OCI-LY7 (cell line): ENCODE measurements at regions not wholly inside any gene's neighbourhood (a gene's known extent, or its start where the extent isn't known, plus 50 kb on each side); places are given as distances from the start of the nearest gene placed in this dataset.

Experiments used
- BruUV-seq: library from RNA; stranded (reverse); fragments of 400-500 nt; replicated peaks from 2 replicates; lab custom pipeline; 2021; lab: Mats Ljungman, UMichigan
- CTCF ChIA-PET: fragments of 300-600 bp; sonication (Branson Sonifier 250); formaldehyde crosslinking; loops from one replicate; lab custom pipeline; 2022; ENCODE audit warnings: antibody characterized with exemption; ENCODE audit not compliant: unreplicated experiment; lab: Charles Lee
- POLR2A ChIA-PET: fragments of 300-600 bp; sonication (Branson Sonifier 250); formaldehyde crosslinking; loops from one replicate; lab custom pipeline; 2022; ENCODE audit warnings: antibody characterized with exemption; lab: Charles Lee
- DNase-seq: peaks from one replicate; pipeline ENCODE4 v3.0.0-alpha.2; 2015; ENCODE audit warnings: low spot score
- H2AFZ ChIP-seq: fragments of 200-600 bp; sonication (generic), shearing (Covaris generic); 2 replicates; pipeline ENCODE4 v1.6.1; 2014; ENCODE audit warnings: mild to moderate bottlenecking, antibody characterized with exemption, low read length, moderate library complexity
- H3K27ac ChIP-seq: fragments of 200-600 bp; sonication (generic); 2 replicates; pipeline ENCODE4 v1.5.1; 2014; ENCODE audit warnings: mixed run types, low read depth, mild to moderate bottlenecking, moderate library complexity, low read length, inconsistent platforms; ENCODE audit not compliant: poor library complexity, severe bottlenecking
- H3K36me3 ChIP-seq: fragments of 200-600 bp; sonication (generic); 2 replicates; pipeline ENCODE4 v1.6.1; 2014; ENCODE audit warnings: mild to moderate bottlenecking, antibody characterized with exemption, low read length, moderate library complexity, mixed read lengths; ENCODE audit not compliant: insufficient read depth
- H3K4me1 ChIP-seq: fragments of 200-600 bp; sonication (generic); 2 replicates; pipeline ENCODE4 v1.5.1; 2014; ENCODE audit warnings: mild to moderate bottlenecking, low read length; ENCODE audit not compliant: insufficient read depth, poor library complexity, severe bottlenecking
- H3K4me2 ChIP-seq: fragments of 200-600 bp; sonication (generic); 2 replicates; pipeline ENCODE4 v1.6.1; 2014; ENCODE audit warnings: mild to moderate bottlenecking, low read length
- H3K4me3 ChIP-seq: fragments of 200-600 bp; sonication (generic); 2 replicates; pipeline ENCODE4 v1.5.1; 2014; ENCODE audit warnings: mild to moderate bottlenecking, low read depth, low read length; ENCODE audit not compliant: poor library complexity, severe bottlenecking
- H3K79me2 ChIP-seq: fragments of 200-600 bp; sonication (generic); 2 replicates; pipeline ENCODE4 v1.6.1; 2016; ENCODE audit warnings: low read depth, mild to moderate bottlenecking, low read length, moderate library complexity, mixed read lengths; ENCODE audit not compliant: insufficient read depth
- H3K9me2 ChIP-seq: fragments of 200-600 bp; sonication (generic); 2 replicates; pipeline ENCODE4 v1.6.1; 2016; ENCODE audit warnings: mild to moderate bottlenecking, low read length, mixed read lengths; ENCODE audit not compliant: insufficient read depth
- H3K9me3 ChIP-seq: fragments of 200-600 bp; sonication (generic); 2 replicates; pipeline ENCODE4 v1.6.1; 2014; ENCODE audit warnings: mild to moderate bottlenecking, mixed run types, low read length, mixed read lengths
- H4K20me1 ChIP-seq: fragments of 200-600 bp; sonication (generic); 2 replicates; pipeline ENCODE4 v1.6.1; 2014; ENCODE audit warnings: mild to moderate bottlenecking, antibody characterized with exemption, low read length, moderate library complexity, mixed read lengths; ENCODE audit not compliant: insufficient read depth
- EZH2phosphoT487 ChIP-seq: fragments of 200-600 bp; sonication (generic); IDR thresholded peaks from 2 replicates; pipeline ENCODE4 v1.6.1; 2018; ENCODE audit warnings: low read depth, borderline replicate concordance, mild to moderate bottlenecking, mixed run types, antibody characterized with exemption, low read length, moderate library complexity, mixed read lengths
- intact Hi-C: fragments of 100-400 bp; cut with micrococcal nuclease; formaldehyde crosslinking; loops from one replicate; pipeline ENCODE4 v1.10.0; 2022; ENCODE audit not compliant: unreplicated experiment
- TF ChIP-seq, protein P1 (sequence below): fragments of 200-600 bp; sonication (generic); conservative IDR thresholded peaks from 2 replicates; pipeline ENCODE4 v1.5.1; 2014; ENCODE audit warnings: mild to moderate bottlenecking, antibody characterized with exemption, low read length, moderate library complexity, mixed read lengths

DNA sequence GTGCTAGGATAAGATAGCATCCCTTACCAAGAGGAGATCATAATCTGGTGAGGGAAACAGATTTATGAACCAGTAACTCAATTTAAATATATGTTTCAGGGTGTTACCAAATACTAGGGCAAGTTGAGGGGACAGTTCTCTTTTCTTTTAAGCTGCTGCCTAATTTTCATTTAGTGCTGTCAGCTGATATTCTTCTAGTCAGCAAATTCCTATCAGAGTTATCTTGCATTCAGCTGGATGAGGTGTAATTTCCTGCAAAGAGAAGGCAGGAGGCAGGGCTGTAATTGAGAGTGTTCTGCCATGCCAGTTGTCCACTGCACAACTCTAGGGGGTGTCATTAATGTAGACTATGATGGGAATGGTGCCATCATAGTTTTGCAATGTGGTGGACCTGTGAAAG lies 141.3 kb upstream of the LHCGR start:
- Histone ChIP-seq H3K36me3 (no peaks in the 10 kb centered on the region), H3K4me3 (no peak overlapping the region), H3K9me2 (no peaks in the 10 kb centered on the region), H3K4me2 (no peak overlapping the region), H3K9me3 (no peaks in the 10 kb centered on the region), H2AFZ (no peak overlapping the region), H3K4me1 (no peaks in the 10 kb centered on the region), H4K20me1 (no peaks in the 10 kb centered on the region), H3K79me2 (no peaks in the 10 kb centered on the region), H3K27ac (no peak overlapping the region)
- BruUV-seq, result no TSS peak
- TF ChIP-seq EZH2phosphoT487, result no peak
- TF ChIP-seq, protein P1, sequence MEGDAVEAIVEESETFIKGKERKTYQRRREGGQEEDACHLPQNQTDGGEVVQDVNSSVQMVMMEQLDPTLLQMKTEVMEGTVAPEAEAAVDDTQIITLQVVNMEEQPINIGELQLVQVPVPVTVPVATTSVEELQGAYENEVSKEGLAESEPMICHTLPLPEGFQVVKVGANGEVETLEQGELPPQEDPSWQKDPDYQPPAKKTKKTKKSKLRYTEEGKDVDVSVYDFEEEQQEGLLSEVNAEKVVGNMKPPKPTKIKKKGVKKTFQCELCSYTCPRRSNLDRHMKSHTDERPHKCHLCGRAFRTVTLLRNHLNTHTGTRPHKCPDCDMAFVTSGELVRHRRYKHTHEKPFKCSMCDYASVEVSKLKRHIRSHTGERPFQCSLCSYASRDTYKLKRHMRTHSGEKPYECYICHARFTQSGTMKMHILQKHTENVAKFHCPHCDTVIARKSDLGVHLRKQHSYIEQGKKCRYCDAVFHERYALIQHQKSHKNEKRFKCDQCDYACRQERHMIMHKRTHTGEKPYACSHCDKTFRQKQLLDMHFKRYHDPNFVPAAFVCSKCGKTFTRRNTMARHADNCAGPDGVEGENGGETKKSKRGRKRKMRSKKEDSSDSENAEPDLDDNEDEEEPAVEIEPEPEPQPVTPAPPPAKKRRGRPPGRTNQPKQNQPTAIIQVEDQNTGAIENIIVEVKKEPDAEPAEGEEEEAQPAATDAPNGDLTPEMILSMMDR, result no peak
- intact Hi-C loops, result no loop called here
- ChIA-PET CTCF (no interaction called here), POLR2A (no interaction called here)
- no peak for DNase-seq

DNA sequence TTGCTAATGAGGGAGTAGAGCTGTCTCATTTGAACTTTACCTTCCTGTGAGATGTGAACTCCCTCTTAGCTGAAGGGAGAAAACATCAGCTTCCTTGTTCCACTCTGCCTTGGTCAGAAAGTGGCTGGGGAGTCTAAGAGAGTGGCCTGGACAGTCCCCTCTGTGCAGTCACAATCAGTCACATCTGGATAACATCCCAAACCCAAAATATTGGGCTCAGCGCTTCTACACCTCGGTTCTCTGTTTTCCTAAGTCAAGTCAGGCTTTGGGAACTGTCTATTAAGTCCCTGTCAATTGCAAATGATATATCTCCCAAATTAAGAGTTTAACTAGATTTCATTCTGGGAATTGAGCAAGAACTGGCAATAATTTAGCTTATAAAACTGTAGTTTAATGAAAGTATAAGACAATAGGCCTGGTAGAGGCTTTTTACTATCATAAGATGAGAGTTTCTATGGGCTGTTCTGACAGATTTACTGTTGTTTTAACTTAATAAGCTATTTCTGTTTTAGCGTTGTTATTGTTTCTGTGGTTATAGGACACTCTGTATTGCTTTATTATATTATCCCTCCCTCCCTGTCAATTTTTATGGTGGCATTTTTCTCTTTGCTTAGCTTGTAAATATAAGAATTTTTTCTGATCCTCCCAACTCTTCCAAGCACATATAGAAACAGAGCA lies 135.1 kb upstream of the LHCGR start:
- no peaks in the 10 kb centered on the region for H3K79me2 ChIP-seq
- TF ChIP-seq, protein P1, result no peak
- TF ChIP-seq EZH2phosphoT487, result no peak
- H3K36me3 ChIP-seq, result no peaks in the 10 kb centered on the region
- intact Hi-C loops, result no loop called here
- no peak for DNase-seq
- no peak overlapping the region for H3K4me3 ChIP-seq
- POLR2A ChIA-PET, result interaction anchor here (0.7 to 1.1 kb wide), 5 partner anchors 9 to 764 kb away, joined by 3 to 4 read pairs (median 3); no protein-coding TSS in a partner anchor
- H3K9me2 ChIP-seq, result no peaks in the 10 kb centered on the region
- H3K4me1 ChIP-seq, result no peaks in the 10 kb centered on the region
- H2AFZ ChIP-seq, result no peak overlapping the region
- no peaks in the 10 kb centered on the region for H4K20me1 ChIP-seq
- no peak overlapping the region for H3K27ac ChIP-seq
- no TSS peak for BruUV-seq
- CTCF ChIA-PET, result no interaction called here
- no peak overlapping the region for H3K4me2 ChIP-seq
- no peaks in the 10 kb centered on the region for H3K9me3 ChIP-seq

DNA sequence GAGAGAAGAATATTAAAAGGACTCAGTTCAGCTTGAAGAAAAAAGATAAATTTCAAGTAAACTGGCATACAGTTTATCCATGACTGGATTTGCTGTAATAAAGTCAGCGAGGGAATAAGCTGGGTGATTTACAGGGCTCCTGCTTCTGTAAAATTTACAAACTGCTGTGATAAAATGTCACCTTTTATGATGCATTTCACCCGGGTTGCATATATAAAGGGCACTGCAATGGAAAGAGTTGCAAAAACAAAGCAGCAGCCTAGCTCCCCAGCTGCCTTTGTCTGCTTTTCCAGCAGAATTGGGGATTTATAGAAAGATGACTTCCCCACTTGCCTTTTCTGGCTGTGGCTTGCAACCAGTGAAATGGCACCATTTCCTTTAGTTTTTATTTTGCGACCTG lies 132.5 kb upstream of the LHCGR start:
- Histone ChIP-seq H3K4me3 (no peak overlapping the region), H3K4me1 (no peaks in the 10 kb centered on the region), H3K79me2 (no peaks in the 10 kb centered on the region), H3K4me2 (no peak overlapping the region), H3K27ac (no peak overlapping the region), H3K9me3 (no peaks in the 10 kb centered on the region), H3K9me2 (no peaks in the 10 kb centered on the region), H4K20me1 (no peaks in the 10 kb centered on the region), H3K36me3 (no peaks in the 10 kb centered on the region), H2AFZ (no peak overlapping the region)
- no TSS peak for BruUV-seq
- TF ChIP-seq, protein P1, result no peak
- no peak for TF ChIP-seq EZH2phosphoT487
- intact Hi-C loops, result no loop called here
- ChIA-PET POLR2A (interaction anchor here (0.6 kb wide), 1 partner anchor 212 kb away, joined by 3 read pairs; no protein-coding TSS in a partner anchor), CTCF (no interaction called here)
- no peak for DNase-seq
